Tibial nerve (tissue), 4 donors: ENCODE measurements at regions not wholly inside any gene's neighbourhood (a gene's known extent, or its start where the extent isn't known, plus 50 kb on each side); places are given as distances from the start of the nearest gene placed in this dataset.

Experiments
- CTCF ChIP-seq, 5 experiments: fragments of 200-600 bp in 3 of 5; fragments of 450-650 bp in 2 of 5; sonication (generic) in 3 of 5; IDR thresholded peaks; one replicate each; pipeline ENCODE4 v1.5.1; 2016 to 2019; ENCODE audit warnings: antibody characterized with exemption in 5 of 5, mild to moderate bottlenecking in 3 of 5, moderate library complexity in 2 of 5
- EP300 ChIP-seq, 2 donors: sonication (generic); formaldehyde crosslinking; IDR thresholded peaks; one replicate each; pipeline ENCODE4 v1.6.1; 2017; ENCODE audit warnings: antibody characterized with exemption in 2 of 2, mild to moderate bottlenecking in 1 of 2
- POLR2A ChIP-seq, 2 donors: fragments of 450-650 bp; IDR thresholded peaks; one replicate each; pipeline ENCODE4 v1.6.1; 2017; ENCODE audit warnings: antibody characterized with exemption in 2 of 2, mild to moderate bottlenecking in 2 of 2, moderate library complexity in 2 of 2

GRCh38 chr6:6962699-6963098 is 145.1 kb upstream of the RREB1 start:
- TF ChIP-seq POLR2A (IDR thresholded peaks at IDR 0.05) (no peak), CTCF (IDR thresholded peaks at IDR 0.05) (no peak), EP300 (IDR thresholded peaks at IDR 0.05) (no peak)
